ENCODE measurements at regions not wholly inside any gene's neighbourhood (a gene's known extent, or its start where the extent isn't known, plus 50 kb on each side); places are given as distances from the start of the nearest gene placed in this dataset.
"Not testable (repeated sequence)": the region's sequence is repeated elsewhere in the genome, so short reads cannot be mapped to it uniquely, and the experiment has no call there.

GRCh38 chr12:25615119-25615518 lies 62.0 kb upstream of the LMNTD1 start:
- H3K9ac ChIP-seq (ENCODE audit: low read depth, low read length), result no peak overlapping the region
- H3K36me3 ChIP-seq (ENCODE audit: control insufficient read depth, insufficient read depth, low read length), result no peaks in the 10 kb centered on the region
- no peaks in the 10 kb centered on the region for H3K9me3 ChIP-seq (ENCODE audit: control insufficient read depth, insufficient read depth, low read length)
- no peak overlapping the region for H3K4me3 ChIP-seq (ENCODE audit: low read depth, low read length)
- no peaks in the 10 kb centered on the region for H3K27me3 ChIP-seq (ENCODE audit: control insufficient read depth, insufficient read depth, low read length)
- H3K4me1 ChIP-seq (ENCODE audit: control insufficient read depth, insufficient read depth, low read length), result no peaks in the 10 kb centered on the region
- H3K27ac ChIP-seq (ENCODE audit: low read depth, low read length), result no peak overlapping the region

DNA sequence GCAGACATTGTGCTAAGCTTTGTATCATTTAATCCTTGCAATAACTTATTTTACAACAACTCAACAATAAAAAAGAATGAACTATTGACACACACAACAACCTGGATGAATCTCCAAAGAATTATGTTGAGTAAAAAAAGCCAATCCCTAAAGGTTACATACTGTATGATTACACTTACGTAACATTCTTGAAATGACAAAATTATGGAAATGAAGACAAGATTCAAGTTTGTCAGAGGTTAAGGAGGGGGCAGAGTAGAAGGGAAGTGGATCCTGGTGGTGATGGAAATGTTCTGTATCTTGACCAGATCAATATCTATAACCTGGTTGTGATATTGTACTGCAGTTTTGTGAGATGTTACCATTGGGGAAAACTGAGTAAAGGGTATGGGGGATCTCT lies 63.2 kb upstream of the LMNTD1 start:
- H3K4me1 ChIP-seq (ENCODE audit: control insufficient read depth, insufficient read depth, low read length), result no peaks in the 10 kb centered on the region
- no peaks in the 10 kb centered on the region for H3K9me3 ChIP-seq (ENCODE audit: control insufficient read depth, insufficient read depth, low read length)
- no peak overlapping the region for H3K4me3 ChIP-seq (ENCODE audit: low read depth, low read length)
- H3K27me3 ChIP-seq (ENCODE audit: control insufficient read depth, insufficient read depth, low read length), result no peaks in the 10 kb centered on the region
- no peak overlapping the region for H3K9ac ChIP-seq (ENCODE audit: low read depth, low read length)
- H3K36me3 ChIP-seq (ENCODE audit: control insufficient read depth, insufficient read depth, low read length), result no peaks in the 10 kb centered on the region
- no peak overlapping the region for H3K27ac ChIP-seq (ENCODE audit: low read depth, low read length)

DNA sequence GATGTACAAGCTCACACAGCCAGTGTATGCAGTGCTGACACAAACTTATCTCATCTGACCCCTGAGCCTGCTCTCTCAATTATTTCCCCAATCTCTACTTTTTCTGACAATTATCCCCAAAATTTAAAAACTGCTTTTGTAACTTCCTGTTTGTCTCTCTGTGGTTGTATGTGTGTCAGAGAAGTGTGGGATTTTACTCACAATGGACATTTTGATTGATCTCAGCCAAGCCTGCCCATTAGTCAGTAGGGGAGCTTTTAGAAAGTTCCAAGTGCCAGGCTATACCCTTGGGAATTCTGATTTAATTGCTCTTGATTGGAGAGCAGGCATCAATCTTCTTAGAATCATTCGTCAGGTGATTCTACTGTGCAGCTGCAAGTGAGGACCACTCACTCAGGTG lies 64.9 kb upstream of the LMNTD1 start:
- Histone ChIP-seq H3K4me1 (ENCODE audit: control insufficient read depth, insufficient read depth, low read length) (no peaks in the 10 kb centered on the region), H3K4me3 (ENCODE audit: low read depth, low read length) (no peak overlapping the region), H3K9ac (ENCODE audit: low read depth, low read length) (no peak overlapping the region), H3K27ac (ENCODE audit: low read depth, low read length) (no peak overlapping the region), H3K27me3 (ENCODE audit: control insufficient read depth, insufficient read depth, low read length) (no peaks in the 10 kb centered on the region), H3K9me3 (ENCODE audit: control insufficient read depth, insufficient read depth, low read length) (no peaks in the 10 kb centered on the region), H3K36me3 (ENCODE audit: control insufficient read depth, insufficient read depth, low read length) (no peaks in the 10 kb centered on the region)

- Histone ChIP-seq H3K9me3 (ENCODE audit: control insufficient read depth, insufficient read depth, low read length) (no peaks in the 10 kb centered on the region), H3K9ac (ENCODE audit: low read depth, low read length) (no peak overlapping the region), H3K4me3 (ENCODE audit: low read depth, low read length) (no peak overlapping the region), H3K36me3 (ENCODE audit: control insufficient read depth, insufficient read depth, low read length) (no peaks in the 10 kb centered on the region), H3K27ac (ENCODE audit: low read depth, low read length) (no peak overlapping the region), H3K27me3 (ENCODE audit: control insufficient read depth, insufficient read depth, low read length) (no peaks in the 10 kb centered on the region), H3K4me1 (ENCODE audit: control insufficient read depth, insufficient read depth, low read length) (no peaks in the 10 kb centered on the region)
These were observed 70.7 kb upstream of the LMNTD1 start for GRCh38 chr12:25623816-25624215.

DNA sequence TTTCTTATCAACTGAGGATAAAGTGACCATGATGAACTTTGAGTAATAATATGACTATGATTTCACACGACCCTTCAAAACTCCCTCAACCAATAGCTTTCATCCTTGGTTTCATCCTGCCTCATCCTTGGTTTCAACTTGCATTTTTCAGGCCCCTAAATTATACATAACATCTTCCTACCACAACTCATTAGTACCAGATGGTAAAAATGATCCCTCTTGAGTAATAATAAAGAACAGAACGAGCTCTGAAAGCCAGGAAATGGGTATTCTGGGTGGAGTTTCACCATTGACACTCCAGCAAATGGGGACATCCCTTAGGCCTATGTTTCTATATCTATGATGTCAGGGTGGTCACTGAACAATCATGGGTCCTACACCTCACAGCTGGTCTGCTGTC lies 72.1 kb upstream of the LMNTD1 start:
- Histone ChIP-seq H3K9me3 (ENCODE audit: control insufficient read depth, insufficient read depth, low read length) (no peaks in the 10 kb centered on the region), H3K9ac (ENCODE audit: low read depth, low read length) (no peak overlapping the region), H3K36me3 (ENCODE audit: control insufficient read depth, insufficient read depth, low read length) (no peaks in the 10 kb centered on the region), H3K4me1 (ENCODE audit: control insufficient read depth, insufficient read depth, low read length) (no peaks in the 10 kb centered on the region), H3K4me3 (ENCODE audit: low read depth, low read length) (no peak overlapping the region), H3K27me3 (ENCODE audit: control insufficient read depth, insufficient read depth, low read length) (no peaks in the 10 kb centered on the region), H3K27ac (ENCODE audit: low read depth, low read length) (no peak overlapping the region)

DNA sequence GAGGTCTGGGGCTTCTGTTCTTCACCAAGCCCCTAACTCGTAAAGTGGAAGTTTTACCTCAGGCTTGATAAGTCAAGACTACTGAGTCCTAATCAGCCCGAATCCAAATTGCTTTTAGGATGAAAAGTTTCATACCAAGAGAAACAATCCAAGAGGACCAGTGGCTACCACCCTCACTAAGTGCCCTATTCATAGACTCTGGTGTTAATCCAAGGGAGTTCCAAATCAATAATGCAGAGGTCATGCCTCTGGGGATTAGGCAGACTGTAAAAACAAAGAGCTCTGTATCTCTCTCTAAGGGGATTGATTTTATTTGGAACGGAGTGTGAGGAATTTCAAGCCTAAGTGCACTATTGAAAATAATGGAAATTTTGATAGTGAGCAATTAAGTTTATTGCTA lies 76.3 kb upstream of the LMNTD1 start:
- Histone ChIP-seq H3K9ac (ENCODE audit: low read depth, low read length) (no peak overlapping the region), H3K9me3 (ENCODE audit: control insufficient read depth, insufficient read depth, low read length) (no peaks in the 10 kb centered on the region), H3K4me3 (ENCODE audit: low read depth, low read length) (no peak overlapping the region), H3K4me1 (ENCODE audit: control insufficient read depth, insufficient read depth, low read length) (no peaks in the 10 kb centered on the region), H3K36me3 (ENCODE audit: control insufficient read depth, insufficient read depth, low read length) (no peaks in the 10 kb centered on the region), H3K27me3 (ENCODE audit: control insufficient read depth, insufficient read depth, low read length) (no peaks in the 10 kb centered on the region), H3K27ac (ENCODE audit: low read depth, low read length) (no peak overlapping the region)

GRCh38 chr12:25630735-25631515 lies 77.8 kb upstream of the LMNTD1 start:
- H3K27me3 ChIP-seq (ENCODE audit: control insufficient read depth, insufficient read depth, low read length); H3K9ac ChIP-seq (ENCODE audit: low read depth, low read length); H3K27ac ChIP-seq (ENCODE audit: low read depth, low read length); H3K4me1 ChIP-seq (ENCODE audit: control insufficient read depth, insufficient read depth, low read length); H3K9me3 ChIP-seq (ENCODE audit: control insufficient read depth, insufficient read depth, low read length); H3K4me3 ChIP-seq (ENCODE audit: low read depth, low read length); H3K36me3 ChIP-seq (ENCODE audit: control insufficient read depth, insufficient read depth, low read length): not testable (repeated sequence)

DNA sequence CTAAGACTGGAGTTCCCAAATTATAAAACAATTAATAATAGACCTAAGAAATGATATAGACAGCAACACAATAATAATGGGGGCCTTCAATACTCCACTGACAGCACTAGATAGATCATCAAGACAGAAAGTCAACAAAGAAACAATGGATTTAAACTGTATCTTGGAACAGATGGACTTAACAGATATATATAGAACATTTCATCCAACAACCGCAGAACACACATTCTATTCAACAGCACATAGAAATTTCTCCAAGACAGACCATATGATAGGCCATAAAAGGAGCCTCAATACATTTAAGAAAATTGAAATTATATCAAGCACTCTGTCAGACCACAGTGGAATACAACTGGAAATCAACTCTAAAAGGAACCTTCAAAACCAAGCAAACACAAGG lies 80.1 kb upstream of the LMNTD1 start:
- not testable (repeated sequence) for H3K9ac ChIP-seq (ENCODE audit: low read depth, low read length); H3K27me3 ChIP-seq (ENCODE audit: control insufficient read depth, insufficient read depth, low read length); H3K27ac ChIP-seq (ENCODE audit: low read depth, low read length); H3K36me3 ChIP-seq (ENCODE audit: control insufficient read depth, insufficient read depth, low read length); H3K9me3 ChIP-seq (ENCODE audit: control insufficient read depth, insufficient read depth, low read length); H3K4me3 ChIP-seq (ENCODE audit: low read depth, low read length); H3K4me1 ChIP-seq (ENCODE audit: control insufficient read depth, insufficient read depth, low read length)

DNA sequence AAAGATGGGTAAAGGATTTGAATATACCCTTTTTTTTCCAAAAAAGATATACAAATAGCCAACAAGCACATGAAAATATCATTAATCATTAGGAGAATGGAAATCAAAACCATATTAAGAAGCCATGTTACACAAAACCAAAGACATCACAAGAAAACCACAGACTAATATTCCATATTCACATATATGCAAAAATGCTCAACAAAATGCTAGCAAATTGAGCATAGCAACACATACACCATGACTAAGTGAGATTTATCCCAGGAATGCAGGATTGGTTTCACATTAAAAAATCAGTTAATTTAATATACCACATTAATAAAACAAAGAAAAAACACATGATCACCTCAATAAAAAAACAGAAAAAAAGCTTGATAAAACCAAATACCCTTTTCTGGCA lies 84.7 kb upstream of the LMNTD1 start:
- H3K27me3 ChIP-seq (ENCODE audit: control insufficient read depth, insufficient read depth, low read length), result no peaks in the 10 kb centered on the region
- H3K9ac ChIP-seq (ENCODE audit: low read depth, low read length), result no peak overlapping the region
- H3K9me3 ChIP-seq (ENCODE audit: control insufficient read depth, insufficient read depth, low read length), result no peaks in the 10 kb centered on the region

DNA sequence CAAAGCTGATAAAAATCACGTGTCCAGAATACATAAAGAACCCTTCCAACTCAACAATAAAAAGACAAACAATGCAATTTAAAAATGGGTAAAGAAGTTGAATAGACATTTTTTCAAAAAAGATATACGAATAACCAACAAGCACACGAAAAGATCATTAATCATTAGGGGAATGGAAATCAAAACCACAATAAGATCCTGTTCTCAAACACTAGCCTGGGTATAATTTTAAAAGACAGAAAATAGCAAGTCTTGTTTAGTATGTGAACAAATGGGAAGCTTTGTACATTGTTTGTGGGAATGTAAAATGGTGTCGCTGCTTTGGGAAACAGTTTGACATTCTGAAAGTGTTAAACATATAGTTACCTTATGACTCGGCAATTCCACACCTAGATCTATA lies 86.3 kb upstream of the LMNTD1 start:
- Histone ChIP-seq H3K36me3 (ENCODE audit: control insufficient read depth, insufficient read depth, low read length) (no peaks in the 10 kb centered on the region), H3K27ac (ENCODE audit: low read depth, low read length) (no peak overlapping the region), H3K27me3 (ENCODE audit: control insufficient read depth, insufficient read depth, low read length) (no peaks in the 10 kb centered on the region), H3K9me3 (ENCODE audit: control insufficient read depth, insufficient read depth, low read length) (no peaks in the 10 kb centered on the region), H3K9ac (ENCODE audit: low read depth, low read length) (no peak overlapping the region), H3K4me3 (ENCODE audit: low read depth, low read length) (no peak overlapping the region), H3K4me1 (ENCODE audit: control insufficient read depth, insufficient read depth, low read length) (no peaks in the 10 kb centered on the region)

More for the DNA sequence above, 84.7 kb upstream of the LMNTD1 start:
- H3K4me3 ChIP-seq (ENCODE audit: low read depth, low read length), result no peak overlapping the region
- no peak overlapping the region for H3K27ac ChIP-seq (ENCODE audit: low read depth, low read length)
- H3K36me3 ChIP-seq (ENCODE audit: control insufficient read depth, insufficient read depth, low read length), result no peaks in the 10 kb centered on the region
- no peaks in the 10 kb centered on the region for H3K4me1 ChIP-seq (ENCODE audit: control insufficient read depth, insufficient read depth, low read length)

GRCh38 chr12:25644979-25645378 lies 91.9 kb upstream of the LMNTD1 start:
- Histone ChIP-seq H3K9ac (ENCODE audit: low read depth, low read length) (no peak overlapping the region), H3K27me3 (ENCODE audit: control insufficient read depth, insufficient read depth, low read length) (no peaks in the 10 kb centered on the region), H3K27ac (ENCODE audit: low read depth, low read length) (no peak overlapping the region), H3K9me3 (ENCODE audit: control insufficient read depth, insufficient read depth, low read length) (no peaks in the 10 kb centered on the region), H3K4me1 (ENCODE audit: control insufficient read depth, insufficient read depth, low read length) (peaks cover 9% of the 10 kb centered on the region), H3K36me3 (ENCODE audit: control insufficient read depth, insufficient read depth, low read length) (no peaks in the 10 kb centered on the region), H3K4me3 (ENCODE audit: low read depth, low read length) (no peak overlapping the region)

Measured in HUES48 (cell line).